ENCODE measurements at regions not wholly inside any gene's neighbourhood (a gene's known extent, or its start where the extent isn't known, plus 50 kb on each side); places are given as distances from the start of the nearest gene placed in this dataset.

DNA sequence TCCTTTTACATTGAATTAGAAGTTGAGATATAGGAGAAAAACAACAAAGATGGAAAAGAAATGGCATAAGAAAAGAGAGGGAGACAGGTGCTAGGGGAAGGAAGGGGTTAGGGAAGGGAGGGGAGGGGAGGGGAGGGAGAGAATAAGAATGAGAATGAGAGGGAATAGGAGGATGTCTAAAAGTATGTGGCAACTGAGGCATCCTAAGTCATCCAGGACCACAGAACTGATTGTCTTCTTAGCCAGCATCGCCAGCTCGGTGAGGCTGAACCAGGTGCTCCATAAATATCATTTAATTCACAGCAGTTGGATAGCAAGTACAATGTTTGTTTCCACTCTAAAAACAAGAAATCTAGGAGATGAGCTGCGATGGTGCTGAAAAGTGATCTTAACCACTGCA, 393.5 kb downstream of the TMEM182 start:
- DNase-seq (ENCODE audit: low read depth, low spot score), result no peak
- H3K27me3 ChIP-seq (ENCODE audit: control insufficient read depth, insufficient read depth, low read length), result peaks cover 4% of the 10 kb centered on the region; the same call in 1 of the 2 replicates
- no peaks in the 10 kb centered on the region for H3K4me1 ChIP-seq (ENCODE audit: control insufficient read depth, insufficient read depth, low read length)
- TF ChIP-seq TCF7L2 (IDR thresholded peaks at IDR 0.05; ENCODE audit: low read depth, low read length) (no peak), POLR2AphosphoS5 (IDR thresholded peaks at IDR 0.05; ENCODE audit: low read depth, low read length) (no peak), SIN3A (IDR thresholded peaks at IDR 0.05; ENCODE audit: borderline replicate concordance, insufficient read depth, low read depth, low read length) (no peak), REST (IDR thresholded peaks at IDR 0.05; ENCODE audit: insufficient read depth in 1 of 2, low read depth in 2 of 2, low read length in 1 of 2) (no peak), CTCF (IDR thresholded peaks at IDR 0.05) (no peak)
- H3K27ac ChIP-seq (ENCODE audit: low read length), result no peak overlapping the region
- intact Hi-C loops (cut with micrococcal nuclease; ENCODE audit: unreplicated experiment) (no loop called here), in situ Hi-C loops (cut with HindIII; ENCODE audit: low pct_unique_long_range_greater_than_20kb, low sequenced_read_pairs) (no loop called here)
- ATAC-seq, result no peak
- no peaks in the 10 kb centered on the region for H3K36me3 ChIP-seq (ENCODE audit: control insufficient read depth, insufficient read depth, low read length)
- no peak overlapping the region for H3K4me3 ChIP-seq (ENCODE audit: low read depth in 2 of 2, low read length in 2 of 2)
- POLR2A ChIA-PET, result no interaction called here
- H3K9me3 ChIP-seq (ENCODE audit: control insufficient read depth, insufficient read depth, low read depth, low read length), result no peaks in the 10 kb centered on the region
- BruUV-seq (replicated peaks), result no TSS peak
- CTCF ChIA-PET, result no interaction called here

DNA sequence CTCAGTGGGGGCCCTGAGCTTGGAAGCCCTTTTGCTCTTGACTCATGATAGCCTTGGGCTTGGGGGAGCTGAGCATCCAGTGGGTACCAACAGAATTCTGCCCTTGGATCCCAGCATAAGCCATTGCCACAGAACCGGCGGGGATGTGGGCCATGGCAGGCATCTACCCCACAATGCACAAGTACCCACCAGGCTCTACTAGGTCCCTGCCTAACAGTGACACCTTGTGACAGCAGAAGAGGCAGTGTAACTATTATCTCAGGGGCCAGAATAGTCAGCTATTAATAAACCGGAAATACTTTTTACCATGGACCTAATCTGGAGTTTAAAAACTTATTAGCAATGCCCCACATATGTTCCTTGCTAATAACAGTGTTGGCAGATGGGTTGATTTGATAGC, 397.2 kb downstream of the TMEM182 start:
- Histone ChIP-seq H3K9me3 (ENCODE audit: control insufficient read depth, insufficient read depth, low read depth, low read length) (no peaks in the 10 kb centered on the region), H3K36me3 (ENCODE audit: control insufficient read depth, insufficient read depth, low read length) (no peaks in the 10 kb centered on the region), H3K4me1 (ENCODE audit: control insufficient read depth, insufficient read depth, low read length) (no peaks in the 10 kb centered on the region), H3K27me3 (ENCODE audit: control insufficient read depth, insufficient read depth, low read length) (peaks cover 4% of the 10 kb centered on the region; the same call in 1 of the 2 replicates), H3K27ac (ENCODE audit: low read length) (no peak overlapping the region), H3K4me3 (ENCODE audit: low read depth in 2 of 2, low read length in 2 of 2) (no peak overlapping the region)
- in situ Hi-C loops (cut with HindIII; ENCODE audit: low pct_unique_long_range_greater_than_20kb, low sequenced_read_pairs), result no loop called here
- ChIA-PET POLR2A (no interaction called here), CTCF (no interaction called here)
- no peak for ATAC-seq
- no TSS peak for BruUV-seq (replicated peaks)
- DNase-seq (ENCODE audit: low read depth, low spot score), result no peak
- intact Hi-C loops (cut with micrococcal nuclease; ENCODE audit: unreplicated experiment), result no loop called here
- TF ChIP-seq CTCF (IDR thresholded peaks at IDR 0.05), result no peak
- no peak for TF ChIP-seq REST (IDR thresholded peaks at IDR 0.05; ENCODE audit: insufficient read depth in 1 of 2, low read depth in 2 of 2, low read length in 1 of 2)
- TF ChIP-seq TCF7L2 (IDR thresholded peaks at IDR 0.05; ENCODE audit: low read depth, low read length), result no peak

Measured in Panc1 (cell line).